Mesenchymal stem cell (in vitro differentiated cells and primary cell): ENCODE measurements at regions not wholly inside any gene's neighbourhood (a gene's known extent, or its start where the extent isn't known, plus 50 kb on each side); places are given as distances from the start of the nearest gene placed in this dataset.

Source experiments
- DNase-seq: peaks from one replicate; pipeline ENCODE4 v3.0.0-alpha.2; 2013
- H2AFZ ChIP-seq: one replicate; pipeline ENCODE4 v1.6.1; 2013; ENCODE audit warnings: low read depth, mild to moderate bottlenecking, control low read depth, inconsistent platforms, low read length, moderate library complexity
- H2AK5ac ChIP-seq: 2 replicates; pipeline ENCODE4 v1.6.1; 2013; ENCODE audit warnings: low read length, moderate library complexity, mild to moderate bottlenecking, inconsistent platforms; ENCODE audit not compliant: severe bottlenecking
- H2BK120ac ChIP-seq: one replicate; pipeline ENCODE4 v1.6.1; 2013; ENCODE audit warnings: low read depth, mild to moderate bottlenecking, inconsistent platforms, low read length, moderate library complexity
- H2BK12ac ChIP-seq, 2 experiments: one replicate each; pipeline ENCODE4 v1.6.1; 2013; ENCODE audit warnings: inconsistent platforms in 2 of 2, low read length in 2 of 2, mild to moderate bottlenecking in 2 of 2, moderate library complexity in 2 of 2, control low read depth in 1 of 2
- H2BK15ac ChIP-seq: one replicate; pipeline ENCODE4 v1.6.1; 2013; ENCODE audit warnings: mild to moderate bottlenecking, low read depth, inconsistent platforms; ENCODE audit not compliant: poor library complexity, severe bottlenecking
- H2BK5ac ChIP-seq: 2 replicates; pipeline ENCODE4 v1.6.1; 2013; ENCODE audit warnings: low read depth, mild to moderate bottlenecking, low read length, control low read depth, inconsistent platforms; ENCODE audit not compliant: poor library complexity, severe bottlenecking
- H3K14ac ChIP-seq, 2 experiments: one replicate each; pipeline ENCODE4 v1.6.1; 2013; ENCODE audit warnings: inconsistent platforms in 2 of 2, low read length in 2 of 2, control low read depth in 1 of 2, mild to moderate bottlenecking in 1 of 2, moderate library complexity in 1 of 2
- H3K18ac ChIP-seq, 2 experiments: one replicate each; pipeline ENCODE4 v1.6.1; 2013; ENCODE audit warnings: inconsistent platforms in 2 of 2, low read length in 2 of 2, control low read depth in 1 of 2, low read depth in 1 of 2, mild to moderate bottlenecking in 1 of 2
- H3K23ac ChIP-seq, 2 experiments: one replicate each; pipeline ENCODE4 v1.6.1; 2013; ENCODE audit warnings: inconsistent platforms in 2 of 2, low read length in 2 of 2, mild to moderate bottlenecking in 2 of 2, moderate library complexity in 2 of 2, control low read depth in 1 of 2
- H3K27ac ChIP-seq: 2 replicates; pipeline ENCODE4 v1.5.1; 2013; ENCODE audit warnings: mild to moderate bottlenecking, moderate library complexity, low read length, control low read depth, inconsistent platforms; ENCODE audit not compliant: poor library complexity, severe bottlenecking
- H3K27me3 ChIP-seq, 2 experiments: 2 replicates each; pipeline versions ENCODE4 v1.6.1 to v1.7.0; 2013; ENCODE audit warnings: low read length in 2 of 2, mild to moderate bottlenecking in 2 of 2, moderate library complexity in 2 of 2, control low read depth in 1 of 2, inconsistent platforms in 1 of 2; ENCODE audit not compliant: control insufficient read depth in 1 of 2, insufficient read depth in 1 of 2
- H3K36me3 ChIP-seq, 2 experiments: 2 replicates each; pipeline versions ENCODE4 v1.6.1 to v1.7.0; 2013; ENCODE audit warnings: low read length in 2 of 2, control low read depth in 1 of 2, inconsistent platforms in 1 of 2, low read depth in 1 of 2, mild to moderate bottlenecking in 1 of 2; ENCODE audit not compliant: insufficient read depth in 2 of 2, control insufficient read depth in 1 of 2
- H3K4ac ChIP-seq, 2 experiments: one replicate each; pipeline ENCODE4 v1.6.1; 2013; ENCODE audit warnings: inconsistent platforms in 2 of 2, low read length in 2 of 2, mild to moderate bottlenecking in 2 of 2, moderate library complexity in 2 of 2, control low read depth in 1 of 2, low read depth in 1 of 2
- H3K4me1 ChIP-seq: 2 replicates; pipeline ENCODE4 v1.6.1; 2013; ENCODE audit warnings: low read depth, low read length, control low read depth; ENCODE audit not compliant: control insufficient read depth, insufficient read depth
- H3K4me2 ChIP-seq: 2 replicates; pipeline ENCODE4 v1.6.1; 2013; ENCODE audit warnings: low read length, mild to moderate bottlenecking, inconsistent platforms; ENCODE audit not compliant: poor library complexity, severe bottlenecking
- H3K4me3 ChIP-seq, 2 experiments: 2 replicates each; pipeline versions ENCODE4 v1.5.1 to v1.7.0; 2013; ENCODE audit warnings: low read length in 2 of 2, mild to moderate bottlenecking in 2 of 2, control low read depth in 1 of 2, low read depth in 1 of 2; ENCODE audit not compliant: insufficient read depth in 1 of 2
- H3K79me1 ChIP-seq: replicated peaks from 2 replicates; pipeline ENCODE4 v1.6.1; 2013; ENCODE audit warnings: mild to moderate bottlenecking, control low read depth, low read length, inconsistent platforms; ENCODE audit not compliant: poor library complexity, severe bottlenecking
- H3K9ac ChIP-seq: 2 replicates; pipeline ENCODE4 v1.7.0; 2013; ENCODE audit warnings: mild to moderate bottlenecking, low read length, moderate library complexity
- H3K9me3 ChIP-seq: 2 replicates; pipeline ENCODE4 v1.7.0; 2013; ENCODE audit warnings: mild to moderate bottlenecking, low read length; ENCODE audit not compliant: control insufficient read depth
- H4K8ac ChIP-seq: one replicate; pipeline ENCODE4 v1.6.1; 2013; ENCODE audit warnings: inconsistent platforms, mild to moderate bottlenecking, low read length, moderate library complexity
- H4K91ac ChIP-seq: one replicate; pipeline ENCODE4 v1.6.1; 2013; ENCODE audit warnings: mild to moderate bottlenecking, low read length, inconsistent platforms
- WGBS: methylation state at CpG from one replicate; pipeline ENCODE4 v1.1.7; 2013; ENCODE audit warnings: mixed read lengths; 5-methylcytosine and 5-hydroxymethylcytosine counted together

DNA sequence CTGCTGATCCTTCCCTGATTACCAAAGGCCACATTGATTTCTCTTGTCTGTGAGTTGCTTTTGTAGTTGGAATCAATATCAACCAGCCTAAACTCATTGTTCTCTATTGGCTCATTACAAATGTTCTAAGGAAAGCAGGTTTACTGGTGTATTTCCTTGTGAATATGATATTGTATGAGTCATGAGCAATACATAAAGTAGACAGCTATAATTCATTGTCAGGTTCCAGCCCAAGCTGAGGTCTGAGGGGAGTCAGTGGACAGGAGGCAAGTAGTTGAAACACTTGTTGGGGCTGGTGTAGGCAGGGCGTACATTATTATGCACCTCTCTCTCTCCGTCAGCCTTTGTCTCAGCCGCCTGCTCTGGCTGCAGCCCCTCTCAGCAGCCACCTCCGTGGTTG lies 451.7 kb downstream of the IPMK start:
- Histone ChIP-seq H3K79me1 (no peaks in the 10 kb centered on the region), H3K9me3 (no peaks in the 10 kb centered on the region), H2BK5ac (no peak overlapping the region), H3K27ac (no peak overlapping the region), H4K8ac (no peak overlapping the region), H3K14ac (no peak overlapping the region), H3K4me1 (no peaks in the 10 kb centered on the region), H3K4me3 (peak overlapping the region in 1 of 2 experiments; percentile 7), H2BK15ac (no peak overlapping the region), H3K36me3 (peaks cover 0 to 6% of the 10 kb centered on the region in 2 experiments), H2BK120ac (no peak overlapping the region), H2AK5ac (no peak overlapping the region), H3K9ac (no peak overlapping the region), H3K27me3 (no peaks in the 10 kb centered on the region), H2BK12ac (no peak overlapping the region), H3K4ac (no peak overlapping the region), H3K23ac (no peak overlapping the region), H3K4me2 (no peak overlapping the region), H2AFZ (no peak overlapping the region), H3K18ac (no peak overlapping the region), H4K91ac (no peak overlapping the region)
- WGBS, result 83% methylated on average over 4 of the region's 4 CpGs
- DNase-seq, result no peak

DNA sequence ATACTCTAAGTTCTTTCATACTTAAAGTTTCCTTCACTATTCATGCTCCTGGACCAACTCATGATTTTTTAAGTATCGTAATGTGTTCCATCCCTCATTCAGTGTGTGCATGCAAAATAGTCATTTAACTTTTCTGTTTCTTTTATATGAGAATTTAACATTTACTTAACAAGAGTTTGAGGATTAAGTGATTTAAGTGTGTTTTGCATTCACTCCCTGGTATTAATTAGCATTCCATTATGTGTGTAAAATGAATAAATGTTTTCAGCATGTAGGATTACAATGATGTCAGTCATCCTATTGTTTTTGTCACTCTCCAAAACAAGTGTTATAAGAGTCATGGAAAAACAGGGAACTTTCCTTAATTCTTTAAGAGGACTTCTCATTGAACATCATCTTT lies 457.7 kb downstream of the IPMK start:
- Histone ChIP-seq H3K4me2 (no peak overlapping the region), H2BK120ac (no peak overlapping the region), H3K18ac (no peak overlapping the region), H3K9ac (no peak overlapping the region), H3K36me3 (no peaks in the 10 kb centered on the region), H3K4ac (no peak overlapping the region), H2AFZ (no peak overlapping the region), H3K4me3 (no peak overlapping the region), H3K23ac (no peak overlapping the region), H3K79me1 (no peaks in the 10 kb centered on the region), H3K4me1 (no peaks in the 10 kb centered on the region), H3K27me3 (no peaks in the 10 kb centered on the region), H4K8ac (no peak overlapping the region), H2BK5ac (no peak overlapping the region), H2AK5ac (no peak overlapping the region), H4K91ac (no peak overlapping the region), H3K9me3 (no peaks in the 10 kb centered on the region), H3K27ac (no peak overlapping the region), H2BK12ac (no peak overlapping the region), H3K14ac (no peak overlapping the region), H2BK15ac (no peak overlapping the region)
- no CpG with 5 or more reads among the region's 1 CpG for whole genome bisulfite sequencing
- DNase-seq, result no peak

DNA sequence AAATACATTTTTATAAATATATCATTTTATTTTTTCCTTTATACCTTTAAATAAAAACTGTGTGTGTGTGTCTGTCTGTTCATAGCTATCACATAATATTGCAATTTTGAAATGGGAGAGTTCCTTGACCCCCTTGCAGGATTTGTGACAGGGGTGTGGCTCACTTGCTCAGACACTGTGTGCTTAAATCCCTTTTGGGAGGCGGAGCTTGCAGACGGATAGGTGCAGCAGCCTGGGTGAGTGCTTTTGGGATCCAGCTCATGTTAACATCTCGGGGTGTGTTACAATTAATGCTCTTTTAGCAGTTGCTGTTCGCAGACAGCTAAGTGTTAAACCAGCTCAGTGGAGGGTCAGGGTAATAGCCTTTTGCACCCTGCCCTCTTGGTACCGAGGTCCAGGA lies 459.8 kb downstream of the IPMK start:
- no peak overlapping the region for H3K4ac ChIP-seq
- no peak overlapping the region for H2BK120ac ChIP-seq
- H3K9ac ChIP-seq, result no peak overlapping the region
- H3K9me3 ChIP-seq, result no peaks in the 10 kb centered on the region
- no peak overlapping the region for H2BK12ac ChIP-seq
- H3K4me2 ChIP-seq, result no peak overlapping the region
- H2AK5ac ChIP-seq, result no peak overlapping the region
- no peak overlapping the region for H2AFZ ChIP-seq
- no peak for DNase-seq
- WGBS, result 73% methylated on average over 5 of the region's 5 CpGs
- no peak overlapping the region for H3K18ac ChIP-seq
- no peaks in the 10 kb centered on the region for H3K79me1 ChIP-seq
- H2BK5ac ChIP-seq, result no peak overlapping the region
- no peaks in the 10 kb centered on the region for H3K27me3 ChIP-seq
- H4K8ac ChIP-seq, result no peak overlapping the region
- no peak overlapping the region for H4K91ac ChIP-seq
- no peak overlapping the region for H3K14ac ChIP-seq
- no peaks in the 10 kb centered on the region for H3K36me3 ChIP-seq
- no peaks in the 10 kb centered on the region for H3K4me1 ChIP-seq
- no peak overlapping the region for H3K4me3 ChIP-seq
- H2BK15ac ChIP-seq, result no peak overlapping the region
- no peak overlapping the region for H3K23ac ChIP-seq
- H3K27ac ChIP-seq, result no peak overlapping the region

DNA sequence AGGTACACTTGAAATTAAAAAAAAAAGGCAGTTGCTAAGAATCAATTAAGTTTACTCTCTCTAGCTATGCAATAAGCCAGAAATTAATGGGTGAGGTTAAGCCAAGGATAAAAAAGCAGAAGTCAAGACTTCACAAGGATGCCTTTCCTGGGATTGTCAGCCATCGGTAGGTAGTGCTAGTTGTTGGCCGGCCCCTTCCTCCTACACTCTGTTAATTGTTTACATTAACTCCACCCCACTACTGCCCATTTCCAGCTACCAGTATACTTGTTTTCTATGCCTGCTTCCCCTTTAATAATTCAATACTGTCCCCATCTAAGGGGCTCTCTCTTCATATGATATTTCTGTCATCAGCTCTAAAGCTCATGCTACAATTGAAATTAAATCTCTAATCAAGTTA lies 461.0 kb downstream of the IPMK start:
- H3K4me3 ChIP-seq, result no peak overlapping the region
- no peaks in the 10 kb centered on the region for H3K79me1 ChIP-seq
- no peaks in the 10 kb centered on the region for H3K27me3 ChIP-seq
- WGBS, result 84% methylated on average over 2 of the region's 2 CpGs
- no peak overlapping the region for H2BK12ac ChIP-seq
- H4K8ac ChIP-seq, result no peak overlapping the region
- H3K36me3 ChIP-seq, result no peaks in the 10 kb centered on the region
- H2AFZ ChIP-seq, result no peak overlapping the region
- no peak overlapping the region for H3K23ac ChIP-seq
- H3K14ac ChIP-seq, result no peak overlapping the region
- H4K91ac ChIP-seq, result no peak overlapping the region
- no peaks in the 10 kb centered on the region for H3K9me3 ChIP-seq
- no peak for DNase-seq
- no peak overlapping the region for H3K9ac ChIP-seq
- H2BK15ac ChIP-seq, result no peak overlapping the region
- no peak overlapping the region for H3K18ac ChIP-seq
- no peak overlapping the region for H3K4me2 ChIP-seq
- no peak overlapping the region for H2AK5ac ChIP-seq
- no peak overlapping the region for H2BK5ac ChIP-seq
- no peak overlapping the region for H3K27ac ChIP-seq
- H3K4ac ChIP-seq, result no peak overlapping the region
- no peak overlapping the region for H2BK120ac ChIP-seq
- no peaks in the 10 kb centered on the region for H3K4me1 ChIP-seq
